Peyer's patch (tissue), 4 donors: ENCODE measurements at regions not wholly inside any gene's neighbourhood (a gene's known extent, or its start where the extent isn't known, plus 50 kb on each side); places are given as distances from the start of the nearest gene placed in this dataset.

Experiments
- CTCF ChIP-seq, 6 experiments: fragments of 450-650 bp in 4 of 6; fragments of 200-600 bp in 2 of 6; sonication (generic) in 1 of 6; IDR thresholded peaks; one replicate each; pipeline ENCODE4 v1.5.1; 2017 to 2019; ENCODE audit warnings: antibody characterized with exemption in 6 of 6, mild to moderate bottlenecking in 3 of 6, moderate library complexity in 1 of 6
- POLR2A ChIP-seq, 2 donors: fragments of 450-650 bp; IDR thresholded peaks; one replicate each; pipeline ENCODE4 v1.5.1; 2017; ENCODE audit warnings: antibody characterized with exemption in 2 of 2, mild to moderate bottlenecking in 2 of 2, moderate library complexity in 2 of 2

DNA sequence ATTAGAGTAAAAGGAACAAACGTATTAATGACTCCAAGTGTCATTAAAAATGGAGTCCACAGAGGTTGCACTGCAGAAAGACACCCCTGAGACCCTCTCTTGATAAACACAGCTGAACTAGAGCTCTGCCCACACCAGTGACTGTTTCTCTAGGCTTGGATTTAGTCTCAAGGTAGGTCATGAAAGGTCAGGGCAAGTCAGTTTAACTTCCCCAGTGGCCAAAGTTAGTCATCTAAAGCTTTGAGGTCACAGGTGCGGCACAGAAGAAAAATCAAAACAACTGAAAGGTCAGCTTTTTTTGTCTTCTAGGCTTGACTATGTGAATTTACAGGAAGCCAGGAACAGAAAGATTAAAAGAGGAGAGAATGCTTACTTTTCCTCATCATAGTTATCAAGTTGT is 749.6 kb downstream of the RAB28 start:
- TF ChIP-seq CTCF (IDR thresholded peaks at IDR 0.05), result no peak
- TF ChIP-seq POLR2A (IDR thresholded peaks at IDR 0.05), result no peak
